HEK293 (cell line): ENCODE measurements at regions not wholly inside any gene's neighbourhood (a gene's known extent, or its start where the extent isn't known, plus 50 kb on each side); places are given as distances from the start of the nearest gene placed in this dataset.
"Not testable (repeated sequence)": the region's sequence is repeated elsewhere in the genome, so short reads cannot be mapped to it uniquely, and the experiment has no call there.

Source experiments
- KLF16 ChIP-seq: fragments of 450-650 bp; formaldehyde crosslinking; IDR thresholded peaks from 2 replicates; pipeline ENCODE4 v1.5.1; 2017; ENCODE audit warnings: missing biosample characterization, missing genetic modification characterization
- MZF1 ChIP-seq: fragments of 450-650 bp; formaldehyde crosslinking; IDR thresholded peaks from 2 replicates; pipeline ENCODE4 v1.5.1; 2017; ENCODE audit warnings: missing biosample characterization, missing genetic modification characterization, borderline replicate concordance
- TCF7L2 ChIP-seq: IDR thresholded peaks from 2 replicates; pipeline ENCODE4 v1.6.1; 2011; ENCODE audit warnings: low read depth, mild to moderate bottlenecking, inconsistent platforms, low read length, moderate library complexity, borderline replicate concordance
- ZNF510 ChIP-seq: fragments of 450-650 bp; formaldehyde crosslinking; IDR thresholded peaks from 2 replicates; pipeline ENCODE4 v1.5.1; 2018; ENCODE audit warnings: mild to moderate bottlenecking, missing genetic modification characterization, missing biosample characterization; ENCODE audit not compliant: insufficient replicate concordance
- TF ChIP-seq, protein P1 (sequence below): fragments of 450-650 bp; formaldehyde crosslinking; IDR thresholded peaks from 2 replicates; pipeline ENCODE4 v1.5.1; 2017; ENCODE audit warnings: missing biosample characterization, mild to moderate bottlenecking, missing genetic modification characterization, moderate library complexity
- TF ChIP-seq, protein P2 (sequence below): fragments of 450-650 bp; formaldehyde crosslinking; IDR thresholded peaks from 2 replicates; pipeline ENCODE4 v1.5.1; 2016; ENCODE audit warnings: missing biosample characterization, missing genetic modification characterization
- TF ChIP-seq, protein P3 (sequence below): fragments of 450-650 bp; formaldehyde crosslinking; IDR thresholded peaks from 2 replicates; pipeline ENCODE4 v1.5.1; 2016; ENCODE audit warnings: missing biosample characterization, missing genetic modification characterization

DNA sequence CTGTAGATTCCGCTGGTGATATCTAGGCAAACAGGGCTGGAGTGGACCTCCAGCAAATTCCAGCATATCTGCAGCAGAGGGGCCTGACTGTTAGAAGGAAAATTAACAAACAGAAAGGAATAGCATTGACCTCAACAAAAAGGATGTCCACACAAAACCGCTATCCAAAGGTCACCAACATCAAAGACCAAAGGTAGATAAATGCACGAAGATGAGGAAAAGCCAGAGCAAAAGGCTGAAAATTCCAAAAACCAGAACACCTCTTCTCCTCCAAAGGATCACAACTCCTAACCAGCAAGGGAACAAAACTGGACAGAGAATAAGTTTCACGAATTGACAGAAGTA, 134.8 kb upstream of the HS3ST4 start:
- TF ChIP-seq KLF16 (tag by site-specific recombination); MZF1; ZNF510 (tag by site-specific recombination); TCF7L2: not testable (repeated sequence)
- TF ChIP-seq, protein P1, sequence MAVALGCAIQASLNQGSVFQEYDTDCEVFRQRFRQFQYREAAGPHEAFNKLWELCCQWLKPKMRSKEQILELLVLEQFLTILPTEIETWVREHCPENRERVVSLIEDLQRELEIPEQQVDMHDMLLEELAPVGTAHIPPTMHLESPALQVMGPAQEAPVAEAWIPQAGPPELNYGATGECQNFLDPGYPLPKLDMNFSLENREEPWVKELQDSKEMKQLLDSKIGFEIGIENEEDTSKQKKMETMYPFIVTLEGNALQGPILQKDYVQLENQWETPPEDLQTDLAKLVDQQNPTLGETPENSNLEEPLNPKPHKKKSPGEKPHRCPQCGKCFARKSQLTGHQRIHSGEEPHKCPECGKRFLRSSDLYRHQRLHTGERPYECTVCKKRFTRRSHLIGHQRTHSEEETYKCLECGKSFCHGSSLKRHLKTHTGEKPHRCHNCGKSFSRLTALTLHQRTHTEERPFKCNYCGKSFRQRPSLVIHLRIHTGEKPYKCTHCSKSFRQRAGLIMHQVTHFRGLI = not testable (repeated sequence)
- TF ChIP-seq, protein P2, sequence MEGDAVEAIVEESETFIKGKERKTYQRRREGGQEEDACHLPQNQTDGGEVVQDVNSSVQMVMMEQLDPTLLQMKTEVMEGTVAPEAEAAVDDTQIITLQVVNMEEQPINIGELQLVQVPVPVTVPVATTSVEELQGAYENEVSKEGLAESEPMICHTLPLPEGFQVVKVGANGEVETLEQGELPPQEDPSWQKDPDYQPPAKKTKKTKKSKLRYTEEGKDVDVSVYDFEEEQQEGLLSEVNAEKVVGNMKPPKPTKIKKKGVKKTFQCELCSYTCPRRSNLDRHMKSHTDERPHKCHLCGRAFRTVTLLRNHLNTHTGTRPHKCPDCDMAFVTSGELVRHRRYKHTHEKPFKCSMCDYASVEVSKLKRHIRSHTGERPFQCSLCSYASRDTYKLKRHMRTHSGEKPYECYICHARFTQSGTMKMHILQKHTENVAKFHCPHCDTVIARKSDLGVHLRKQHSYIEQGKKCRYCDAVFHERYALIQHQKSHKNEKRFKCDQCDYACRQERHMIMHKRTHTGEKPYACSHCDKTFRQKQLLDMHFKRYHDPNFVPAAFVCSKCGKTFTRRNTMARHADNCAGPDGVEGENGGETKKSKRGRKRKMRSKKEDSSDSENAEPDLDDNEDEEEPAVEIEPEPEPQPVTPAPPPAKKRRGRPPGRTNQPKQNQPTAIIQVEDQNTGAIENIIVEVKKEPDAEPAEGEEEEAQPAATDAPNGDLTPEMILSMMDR = not testable (repeated sequence)
- TF ChIP-seq, protein P3, sequence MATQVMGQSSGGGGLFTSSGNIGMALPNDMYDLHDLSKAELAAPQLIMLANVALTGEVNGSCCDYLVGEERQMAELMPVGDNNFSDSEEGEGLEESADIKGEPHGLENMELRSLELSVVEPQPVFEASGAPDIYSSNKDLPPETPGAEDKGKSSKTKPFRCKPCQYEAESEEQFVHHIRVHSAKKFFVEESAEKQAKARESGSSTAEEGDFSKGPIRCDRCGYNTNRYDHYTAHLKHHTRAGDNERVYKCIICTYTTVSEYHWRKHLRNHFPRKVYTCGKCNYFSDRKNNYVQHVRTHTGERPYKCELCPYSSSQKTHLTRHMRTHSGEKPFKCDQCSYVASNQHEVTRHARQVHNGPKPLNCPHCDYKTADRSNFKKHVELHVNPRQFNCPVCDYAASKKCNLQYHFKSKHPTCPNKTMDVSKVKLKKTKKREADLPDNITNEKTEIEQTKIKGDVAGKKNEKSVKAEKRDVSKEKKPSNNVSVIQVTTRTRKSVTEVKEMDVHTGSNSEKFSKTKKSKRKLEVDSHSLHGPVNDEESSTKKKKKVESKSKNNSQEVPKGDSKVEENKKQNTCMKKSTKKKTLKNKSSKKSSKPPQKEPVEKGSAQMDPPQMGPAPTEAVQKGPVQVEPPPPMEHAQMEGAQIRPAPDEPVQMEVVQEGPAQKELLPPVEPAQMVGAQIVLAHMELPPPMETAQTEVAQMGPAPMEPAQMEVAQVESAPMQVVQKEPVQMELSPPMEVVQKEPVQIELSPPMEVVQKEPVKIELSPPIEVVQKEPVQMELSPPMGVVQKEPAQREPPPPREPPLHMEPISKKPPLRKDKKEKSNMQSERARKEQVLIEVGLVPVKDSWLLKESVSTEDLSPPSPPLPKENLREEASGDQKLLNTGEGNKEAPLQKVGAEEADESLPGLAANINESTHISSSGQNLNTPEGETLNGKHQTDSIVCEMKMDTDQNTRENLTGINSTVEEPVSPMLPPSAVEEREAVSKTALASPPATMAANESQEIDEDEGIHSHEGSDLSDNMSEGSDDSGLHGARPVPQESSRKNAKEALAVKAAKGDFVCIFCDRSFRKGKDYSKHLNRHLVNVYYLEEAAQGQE (tag by site-specific recombination) = not testable (repeated sequence)
